Activated CD4-positive, alpha-beta T cell treated with anti-CD3 and anti-CD28 coated beads, Interleukin-2, amount 50 U/mL, for 24 hours (primary cell): ENCODE measurements at regions not wholly inside any gene's neighbourhood (a gene's known extent, or its start where the extent isn't known, plus 50 kb on each side); places are given as distances from the start of the nearest gene placed in this dataset.

Source experiments
- DNase-seq, 2 donors: peaks; one replicate each; pipeline ENCODE4 v3.0.0-alpha.2; 2020; ENCODE audit warnings: low read depth in 1 of 2, low spot score in 1 of 2

DNA sequence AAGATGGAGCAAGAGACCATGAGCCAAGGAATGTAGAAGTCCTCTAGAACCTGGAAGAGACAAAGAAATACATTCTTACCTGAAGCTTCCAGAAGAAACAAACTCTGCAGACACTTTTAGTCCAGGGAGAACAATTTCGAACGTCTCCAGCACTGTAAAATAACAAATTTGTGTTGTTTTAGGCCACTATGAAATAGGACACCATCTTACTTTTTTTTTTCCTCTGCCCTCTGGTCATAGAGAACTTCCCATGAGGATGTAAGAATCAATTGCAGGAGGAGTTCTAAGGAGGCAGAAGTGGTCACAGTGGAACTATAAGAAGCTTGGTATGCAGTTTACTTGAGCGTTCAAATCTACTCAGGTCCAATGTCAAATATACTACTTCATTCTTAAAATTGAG, 1295.9 kb downstream of the ZPLD1 start:
- DNase-seq, result no peak

DNA sequence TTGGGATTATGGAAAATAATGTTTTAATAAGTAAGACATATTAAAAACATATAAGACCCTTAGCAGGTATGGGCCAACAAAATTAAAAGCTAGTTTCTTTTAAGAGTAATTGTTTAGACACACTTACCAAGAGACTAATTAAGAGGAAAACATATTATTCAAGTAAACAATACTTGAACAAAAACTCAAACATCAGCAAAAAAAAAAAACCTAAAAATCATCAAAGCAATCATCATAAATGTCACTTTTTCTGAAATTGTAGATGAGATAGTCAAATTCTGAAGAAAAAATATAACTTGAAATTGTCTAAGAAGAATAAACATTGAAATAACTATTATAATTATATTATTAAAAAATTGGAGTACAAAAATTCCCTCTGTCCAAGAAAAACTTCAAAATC, 1318.2 kb downstream of the ZPLD1 start:
- DNase-seq, result no peak

DNA sequence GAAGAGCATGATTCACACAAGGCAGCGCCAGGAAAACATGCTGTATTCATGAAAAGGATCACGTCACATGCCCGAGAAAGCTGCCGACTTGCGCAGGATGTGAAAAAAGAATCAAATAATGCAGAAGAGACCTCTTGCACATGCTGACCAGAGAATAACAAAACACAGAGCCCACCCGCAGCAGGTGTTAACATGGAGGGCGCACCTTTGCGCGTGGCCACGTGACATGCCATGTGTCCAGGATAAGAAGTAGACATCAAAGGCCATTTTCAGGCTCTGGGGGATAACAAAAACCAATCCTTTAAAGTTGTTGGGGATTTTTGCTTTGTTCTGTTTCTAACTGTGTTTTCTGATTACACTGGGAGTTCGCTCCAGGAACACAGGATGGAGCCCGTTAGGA, 1332.8 kb downstream of the ZPLD1 start:
- DNase-seq, result no peak

DNA sequence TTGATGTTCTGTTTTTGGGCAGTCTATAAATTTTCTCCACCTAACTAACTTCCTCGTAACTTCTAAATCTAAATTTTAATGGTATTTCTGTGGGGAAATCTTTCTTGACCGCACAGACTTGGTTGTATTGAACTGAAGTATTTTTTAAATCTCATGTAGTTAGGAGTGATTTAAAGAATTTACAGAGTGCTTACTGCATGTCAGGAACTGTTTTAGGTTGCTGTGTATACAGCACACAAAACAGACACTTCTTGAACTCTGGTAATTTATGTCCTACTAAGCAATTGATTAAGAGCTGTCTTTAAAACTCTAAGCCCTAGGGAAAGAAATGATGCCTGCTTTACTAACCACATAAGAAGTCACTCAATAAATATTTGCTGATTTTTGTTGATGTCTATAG, 1350.2 kb downstream of the ZPLD1 start:
- no peak for DNase-seq

DNA sequence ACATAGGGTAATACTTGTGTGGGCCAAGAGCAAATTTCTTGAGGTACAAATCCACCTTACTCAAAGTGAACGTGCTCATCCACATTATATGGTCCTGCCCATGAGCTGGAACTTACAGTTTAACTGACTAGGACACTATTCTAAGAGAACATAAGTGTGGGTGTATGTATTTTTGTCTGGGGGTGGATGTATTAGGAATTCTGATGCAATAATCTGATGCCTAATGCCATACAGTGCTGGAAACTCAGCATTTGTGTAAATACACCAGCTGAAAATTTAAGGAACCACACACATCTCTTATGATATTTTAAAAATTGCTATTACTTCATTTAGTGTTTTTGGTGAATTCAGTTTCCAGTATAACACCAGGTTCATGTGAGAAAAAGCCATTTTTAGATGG, 1350.7 kb downstream of the ZPLD1 start:
- DNase-seq, result no peak

DNA sequence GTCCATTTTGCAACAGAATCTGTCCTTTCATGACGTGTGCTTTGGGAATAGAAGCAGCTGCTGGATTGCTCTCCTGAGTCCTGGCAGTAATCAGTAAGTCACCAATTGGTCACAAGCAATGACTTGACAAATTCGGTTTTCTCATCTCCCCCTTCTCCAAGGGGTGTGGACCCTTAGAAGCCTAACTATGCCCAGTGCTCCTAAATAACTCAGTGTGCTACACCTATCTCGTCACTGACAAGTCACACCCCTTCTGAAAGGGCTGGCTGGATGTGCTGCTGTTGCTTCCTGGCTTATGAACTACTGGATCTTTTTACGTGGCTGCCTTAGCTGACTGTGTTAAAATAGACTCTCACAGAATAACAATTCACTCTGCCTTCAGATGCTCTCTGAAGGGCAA, 1351.5 kb downstream of the ZPLD1 start:
- DNase-seq, result no peak

DNA sequence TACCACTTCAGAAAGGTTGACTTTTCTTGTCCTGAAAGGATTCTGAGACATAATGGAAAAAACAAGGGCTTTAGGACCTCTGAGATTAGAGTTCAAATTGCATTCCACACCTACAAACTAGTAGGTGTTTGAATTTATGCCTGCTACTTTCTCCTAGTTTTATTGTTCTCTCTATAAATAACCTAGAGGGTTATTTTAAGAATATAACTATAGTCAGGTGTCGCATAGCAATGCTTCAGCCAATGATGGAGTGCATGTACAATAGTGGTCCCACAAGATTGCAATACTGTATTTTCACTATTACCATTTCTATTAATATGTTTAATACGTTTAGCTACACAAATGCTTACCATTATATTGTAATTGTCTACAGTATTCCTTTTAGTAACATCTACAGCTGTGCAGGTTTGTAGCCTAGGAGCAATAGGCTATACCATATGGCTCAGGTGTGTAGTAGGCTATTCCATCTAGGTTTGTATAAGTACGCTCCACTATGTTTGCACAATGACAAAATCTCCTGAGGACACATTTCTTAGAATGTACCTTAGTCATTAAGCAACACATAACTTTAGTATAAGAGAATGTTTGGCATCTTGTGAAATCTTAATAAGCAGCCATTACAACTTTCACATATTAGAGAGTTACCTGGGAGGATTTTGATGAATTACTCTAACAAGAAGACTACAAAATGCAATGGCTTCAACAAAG, 1352.5 kb downstream of the ZPLD1 start:
- DNase-seq, result no peak

DNA sequence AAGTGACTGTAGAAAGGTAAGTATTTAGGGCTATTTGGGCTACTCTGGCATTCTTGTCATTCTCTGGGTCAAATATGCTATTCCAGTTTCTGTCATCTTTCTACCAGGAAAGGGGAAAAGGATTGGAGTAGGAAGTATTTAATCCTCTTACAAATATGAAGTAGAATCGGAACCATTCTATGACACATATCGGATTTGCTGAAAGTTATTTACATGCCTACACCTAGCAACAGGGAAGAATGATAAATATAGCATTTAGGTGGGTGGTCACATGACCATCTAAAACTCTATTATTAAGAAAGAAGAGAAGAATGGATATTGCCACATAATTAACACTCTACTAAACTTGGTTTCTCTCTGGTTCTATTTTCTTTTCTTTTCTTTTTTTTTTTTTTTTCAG, 1353.1 kb downstream of the ZPLD1 start:
- DNase-seq, result no peak

DNA sequence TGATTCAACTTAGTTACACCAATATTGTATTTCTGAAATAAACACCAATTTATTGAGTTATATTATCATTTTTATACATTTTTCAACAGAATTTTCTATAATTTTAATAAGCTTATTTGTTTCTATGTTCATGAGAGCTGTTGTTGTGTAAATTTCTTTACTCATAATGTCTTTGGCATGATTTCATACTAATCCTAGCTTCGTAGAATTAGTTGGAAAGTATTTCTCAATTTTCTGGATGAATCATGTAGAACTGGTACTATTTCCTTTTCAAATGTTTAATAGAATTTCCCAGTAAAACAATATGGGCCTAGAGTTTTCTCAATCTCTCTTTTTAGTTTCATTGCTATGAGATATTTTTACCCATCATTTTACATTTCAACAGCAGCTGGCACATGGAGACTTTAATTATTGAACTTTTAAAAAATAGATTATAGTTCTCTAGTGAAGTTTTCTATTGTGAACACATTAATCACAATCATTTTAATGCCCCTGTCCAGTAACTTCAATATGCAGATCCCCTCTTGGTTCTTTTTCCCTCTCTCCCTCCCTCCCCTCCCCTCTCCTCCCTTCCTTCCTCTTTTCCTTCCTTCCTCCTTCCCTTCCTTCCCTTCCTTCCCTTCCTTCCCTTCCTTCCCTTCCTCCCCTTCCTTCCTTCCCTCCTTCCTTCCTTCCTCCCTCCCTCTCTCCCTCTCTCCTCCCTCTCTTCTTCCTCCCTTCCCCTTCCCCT, 1357.1 kb downstream of the ZPLD1 start:
- no peak for DNase-seq

DNA sequence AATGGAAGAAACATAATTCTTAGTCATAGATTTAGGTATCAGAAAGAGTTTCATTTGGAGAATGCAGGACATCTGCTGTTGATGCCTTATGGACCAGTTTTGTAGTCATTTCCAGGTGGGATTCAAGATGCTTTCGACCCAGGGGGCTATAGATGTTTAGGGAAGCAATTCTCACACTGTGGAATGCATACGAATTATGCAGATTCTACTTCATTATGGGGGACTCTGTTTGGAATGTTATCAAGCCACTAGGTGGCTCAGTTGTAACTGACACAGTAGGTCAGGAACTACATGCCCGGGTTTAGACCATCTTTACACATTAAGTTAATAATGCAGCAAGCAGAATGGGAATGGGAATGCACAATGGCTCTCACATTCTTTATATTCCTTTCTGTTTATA, 1359.8 kb downstream of the ZPLD1 start:
- DNase-seq, result no peak

DNA sequence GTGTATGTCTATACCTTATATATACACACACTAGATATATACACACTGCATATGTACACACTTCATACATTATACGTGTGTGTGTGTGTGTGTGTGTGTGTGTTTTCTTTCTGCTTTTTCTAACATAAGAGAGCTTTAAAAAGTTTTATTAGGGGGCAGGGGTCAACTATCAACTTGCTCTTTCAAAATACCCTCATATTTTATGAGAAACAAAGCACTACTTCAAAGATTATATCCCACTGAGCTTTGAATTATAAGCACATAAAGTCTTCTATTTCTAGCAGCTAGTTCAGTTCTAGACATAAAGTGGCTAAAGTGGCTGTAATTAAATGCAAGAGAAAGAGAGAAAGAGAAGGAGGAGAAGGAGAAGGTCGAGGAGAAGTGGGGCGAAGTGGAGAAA, 1361.3 kb downstream of the ZPLD1 start:
- no peak for DNase-seq

DNA sequence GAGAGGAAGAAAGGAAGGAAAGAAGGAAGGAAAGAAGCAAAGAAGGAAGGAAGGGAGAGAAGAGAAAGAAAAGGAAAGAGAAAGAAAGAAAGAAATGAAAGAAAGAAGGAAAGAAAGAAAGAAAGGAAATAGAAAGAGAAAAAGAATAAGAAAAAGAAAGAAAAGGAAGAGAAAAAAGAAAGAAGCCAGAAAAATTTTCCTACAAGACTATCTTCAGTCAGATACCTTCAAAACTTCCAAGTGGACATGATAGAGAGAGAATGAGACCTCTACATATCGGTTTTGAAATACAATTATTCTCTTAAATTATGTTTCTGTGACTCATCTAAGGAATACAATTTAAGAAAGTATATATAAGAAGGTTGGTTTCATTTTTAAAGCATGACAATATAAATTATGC, 1369.0 kb downstream of the ZPLD1 start:
- DNase-seq, result no peak

DNA sequence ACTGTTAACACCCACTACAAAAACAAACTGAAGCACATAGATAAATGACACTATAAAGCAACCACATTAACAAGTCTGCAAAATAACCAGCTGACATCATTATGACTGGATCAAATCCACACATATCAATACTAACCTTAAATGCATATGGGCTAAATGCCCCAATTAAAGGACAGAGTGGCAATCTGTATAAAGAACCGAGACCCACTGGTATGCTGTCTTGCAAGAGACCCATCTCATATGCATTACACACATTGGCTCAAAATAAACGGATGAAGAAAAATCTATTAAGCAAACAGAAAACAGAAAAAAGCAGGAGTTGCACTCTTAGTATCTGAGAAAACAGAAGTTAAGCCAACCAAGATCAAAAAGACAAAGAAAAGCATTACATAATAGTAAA, 1375.4 kb downstream of the ZPLD1 start:
- no peak for DNase-seq

DNA sequence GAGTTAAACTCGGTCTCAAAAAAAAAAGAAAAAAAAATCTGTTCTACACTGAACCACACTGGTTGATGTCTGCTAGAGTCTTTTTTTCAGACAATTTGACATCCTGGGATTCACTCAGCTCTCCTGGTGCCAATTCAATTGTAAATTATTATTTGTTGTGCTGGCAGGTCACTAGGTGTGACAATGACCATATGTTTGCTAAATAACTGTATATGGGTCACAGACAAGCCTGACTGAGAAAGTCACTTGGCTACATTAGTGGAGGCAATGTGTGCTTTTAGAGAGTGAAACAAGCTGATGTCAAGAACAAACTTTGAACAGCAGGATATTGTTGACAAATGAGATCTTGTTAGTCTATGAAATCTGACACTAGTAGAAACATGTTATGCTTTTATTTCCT, 1379.1 kb downstream of the ZPLD1 start:
- no peak for DNase-seq

DNA sequence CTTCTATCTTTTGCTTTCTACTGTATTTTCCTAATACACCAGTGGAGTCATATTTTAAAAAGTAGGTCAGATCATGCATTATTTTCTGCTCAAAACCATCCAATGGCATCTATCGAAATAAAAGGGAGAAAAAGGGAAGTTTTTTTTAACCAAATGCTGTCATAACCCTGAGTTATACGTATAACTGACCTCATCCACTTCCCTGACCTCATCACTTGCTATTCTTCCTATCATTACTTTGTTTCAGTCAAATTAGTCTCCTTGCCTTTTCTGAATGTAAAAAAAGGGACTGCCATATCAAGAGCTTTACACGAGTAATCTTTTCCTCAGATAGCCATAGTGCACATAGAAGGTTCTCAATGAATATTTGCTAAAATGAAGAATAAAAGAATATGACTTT, 1383.6 kb downstream of the ZPLD1 start:
- DNase-seq, result no peak

DNA sequence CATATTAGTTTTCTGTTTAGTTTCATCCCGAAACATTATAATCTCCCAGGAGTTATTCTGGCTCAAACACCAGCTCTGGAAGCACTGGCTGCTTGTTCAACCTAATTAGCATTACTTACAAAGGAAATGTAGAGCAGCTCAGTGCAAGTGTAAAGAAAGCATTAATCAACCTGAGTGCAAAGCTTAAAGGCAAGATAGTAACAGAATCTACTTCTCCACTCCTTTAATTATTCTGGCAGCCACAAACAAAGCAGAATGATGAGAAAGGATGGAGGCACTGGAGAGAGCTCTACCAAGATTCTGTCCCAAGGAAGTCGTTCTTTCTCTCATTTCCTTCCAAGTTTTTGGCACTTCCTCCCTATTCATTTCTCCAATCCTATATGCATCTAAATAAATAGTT, 1384.0 kb downstream of the ZPLD1 start:
- DNase-seq, result no peak

DNA sequence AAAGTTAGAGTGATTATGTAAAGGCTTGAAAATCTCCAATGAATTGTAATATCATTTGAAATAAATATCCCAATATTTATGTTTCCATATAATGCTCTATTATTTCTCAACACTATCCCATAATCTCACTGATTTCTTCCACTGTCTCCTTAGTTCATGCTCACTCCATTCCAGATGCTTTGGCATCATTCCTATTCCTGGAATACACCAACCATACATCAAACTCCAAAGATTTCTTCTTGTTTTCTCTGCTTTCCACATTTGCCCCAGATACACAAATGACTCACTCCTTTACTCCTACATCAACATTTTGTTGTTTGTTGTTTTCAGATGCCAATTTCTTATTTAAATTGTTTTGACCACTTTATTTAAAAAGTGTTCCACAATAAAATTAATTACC, 1390.8 kb downstream of the ZPLD1 start:
- DNase-seq, result no peak

DNA sequence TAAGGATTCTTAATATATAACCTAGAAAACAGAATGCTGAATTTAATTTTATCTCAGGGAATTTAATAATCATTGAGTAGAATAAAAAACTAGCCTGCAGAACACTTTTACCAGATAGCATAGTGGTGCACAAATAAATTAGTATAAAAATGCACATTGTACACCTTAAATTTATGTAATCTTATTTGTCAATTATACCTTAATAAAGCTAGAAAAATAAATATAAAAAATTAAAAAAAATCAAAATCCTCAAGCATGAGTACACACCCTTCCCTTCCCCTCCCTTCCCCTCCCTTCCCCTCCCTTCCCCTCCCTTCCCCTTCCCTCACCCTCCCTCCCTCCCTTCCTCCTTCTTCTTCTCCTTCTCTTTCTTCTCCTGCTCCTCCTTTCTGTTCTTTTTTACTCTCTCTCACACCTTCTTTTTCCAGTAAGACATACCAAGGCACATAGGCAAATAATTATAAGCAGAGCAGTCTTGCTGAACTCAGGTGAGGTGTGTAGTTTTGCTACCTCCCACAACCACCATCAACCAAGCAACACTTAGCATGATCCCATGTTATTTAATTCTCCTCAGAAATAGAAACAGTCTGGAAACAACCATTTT, 1395.0 kb downstream of the ZPLD1 start:
- no peak for DNase-seq

DNA sequence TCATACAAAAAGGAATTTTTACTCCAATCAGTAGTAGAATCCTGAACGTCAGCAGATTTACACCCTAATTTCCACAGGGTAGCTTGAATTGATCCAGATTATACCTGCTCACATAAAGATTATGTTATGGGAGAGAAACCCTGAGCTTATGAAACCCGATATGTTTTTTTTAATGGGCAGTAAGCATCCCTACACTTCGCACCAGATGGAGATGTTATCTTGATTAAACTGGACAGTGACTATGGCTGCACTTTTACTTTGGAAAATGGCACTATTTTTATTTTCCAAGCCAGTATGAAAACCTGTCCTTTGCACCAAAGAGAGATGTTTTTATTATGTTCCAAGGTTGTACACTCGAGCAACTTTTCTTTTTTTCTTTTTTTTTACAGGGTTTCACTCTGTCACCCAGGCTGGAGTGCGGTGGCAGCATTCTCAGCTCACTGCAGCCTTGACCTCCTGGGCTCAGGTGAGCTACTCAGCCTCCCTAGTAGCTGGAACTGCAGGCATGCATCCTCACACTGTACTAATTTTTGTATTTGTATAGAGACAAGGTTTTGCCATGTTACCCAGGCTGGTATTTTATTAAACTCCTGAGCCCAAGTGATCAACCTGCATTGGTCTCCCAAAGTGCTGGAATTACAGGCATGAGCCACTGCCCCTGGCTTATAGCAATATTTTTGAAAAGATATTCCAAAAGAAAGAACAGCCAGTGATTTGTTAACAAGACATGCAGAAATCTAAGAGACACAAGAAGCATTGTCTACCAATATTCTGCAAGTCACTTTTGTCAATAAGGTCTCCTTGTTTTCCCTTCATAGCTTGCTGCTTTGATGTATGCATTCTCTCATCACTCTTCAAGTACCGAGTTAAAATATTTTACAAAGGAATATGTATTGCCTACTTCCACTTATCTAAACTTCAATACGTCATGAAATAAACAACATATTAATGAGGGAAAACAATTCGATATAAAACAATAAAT, 1412.6 kb downstream of the ZPLD1 start:
- DNase-seq, result no peak

DNA sequence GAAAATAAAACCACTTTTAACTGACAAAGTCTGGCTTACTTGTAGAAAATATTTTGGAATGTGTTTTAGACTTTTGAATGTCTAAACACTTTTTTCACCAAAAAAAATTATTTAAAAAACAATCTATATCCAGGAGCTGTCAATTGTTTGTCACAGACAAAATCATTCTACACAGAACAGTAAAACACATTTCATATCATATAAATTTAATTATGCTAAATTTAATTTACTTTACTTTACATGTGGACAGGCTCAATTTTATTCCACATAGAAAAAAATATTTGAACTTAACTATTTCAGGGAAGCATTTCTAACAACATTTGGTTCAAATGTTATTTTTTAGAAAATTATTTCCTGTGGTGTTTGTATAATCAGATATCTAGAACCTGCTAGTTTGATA, 1417.0 kb downstream of the ZPLD1 start:
- DNase-seq, result no peak

DNA sequence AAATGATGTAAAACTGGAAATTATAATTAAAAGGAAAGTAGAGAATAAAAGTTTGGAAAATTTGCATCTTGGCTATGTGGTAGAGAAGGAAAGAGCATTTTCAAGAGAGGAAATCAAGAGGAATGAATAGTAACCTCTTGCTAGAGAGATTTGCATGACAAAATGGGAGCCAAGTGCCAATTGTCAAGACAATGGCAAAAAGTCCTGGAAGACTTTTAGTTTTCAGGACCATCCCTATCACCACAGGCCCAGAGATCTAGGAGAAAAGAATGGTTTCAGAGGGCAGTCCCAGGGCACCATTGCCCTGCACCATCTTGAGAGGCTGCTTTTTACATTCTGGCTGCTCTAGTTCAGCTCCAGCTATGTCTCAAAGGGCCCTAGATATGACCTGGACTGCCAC, 1427.6 kb downstream of the ZPLD1 start:
- no peak for DNase-seq
